Body of pancreas (tissue), 4 donors: ENCODE measurements at regions not wholly inside any gene's neighbourhood (a gene's known extent, or its start where the extent isn't known, plus 50 kb on each side); places are given as distances from the start of the nearest gene placed in this dataset.

ENCODE experiments used
- POLR2A ChIP-seq, 3 donors: fragments of 450-650 bp; IDR thresholded peaks; one replicate each; pipeline ENCODE4 v1.6.1; 2016; ENCODE audit warnings: antibody characterized with exemption in 3 of 3, mild to moderate bottlenecking in 2 of 3
- TF ChIP-seq, protein P1 (sequence below), 7 experiments: fragments of 450-650 bp in 4 of 7; fragments of 200-600 bp in 3 of 7; sonication (generic) in 3 of 7; IDR thresholded peaks; one replicate each; pipeline ENCODE4 v1.5.1; 2016 to 2019; ENCODE audit warnings: antibody characterized with exemption in 7 of 7

DNA sequence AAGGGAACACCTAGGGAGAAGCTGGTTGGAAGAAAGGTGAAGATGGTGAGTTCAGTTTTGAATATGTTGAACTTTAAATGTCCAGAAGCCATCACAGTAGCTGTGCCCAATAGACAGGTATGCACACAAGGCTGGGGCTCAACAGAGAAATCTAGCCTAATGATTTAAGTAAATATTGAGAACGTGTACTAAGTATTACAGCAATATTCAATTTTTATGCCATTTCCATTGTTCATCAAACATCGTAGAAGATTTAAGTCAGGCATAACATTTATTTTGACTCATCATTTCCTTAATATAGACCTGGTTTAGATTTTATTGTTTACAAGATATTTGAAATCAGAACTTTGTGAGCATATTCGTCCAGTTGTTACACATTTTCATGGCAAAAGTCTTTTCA lies 116.4 kb downstream of the HPGD start:
- TF ChIP-seq POLR2A (IDR thresholded peaks at IDR 0.05): no peak
- TF ChIP-seq, protein P1, sequence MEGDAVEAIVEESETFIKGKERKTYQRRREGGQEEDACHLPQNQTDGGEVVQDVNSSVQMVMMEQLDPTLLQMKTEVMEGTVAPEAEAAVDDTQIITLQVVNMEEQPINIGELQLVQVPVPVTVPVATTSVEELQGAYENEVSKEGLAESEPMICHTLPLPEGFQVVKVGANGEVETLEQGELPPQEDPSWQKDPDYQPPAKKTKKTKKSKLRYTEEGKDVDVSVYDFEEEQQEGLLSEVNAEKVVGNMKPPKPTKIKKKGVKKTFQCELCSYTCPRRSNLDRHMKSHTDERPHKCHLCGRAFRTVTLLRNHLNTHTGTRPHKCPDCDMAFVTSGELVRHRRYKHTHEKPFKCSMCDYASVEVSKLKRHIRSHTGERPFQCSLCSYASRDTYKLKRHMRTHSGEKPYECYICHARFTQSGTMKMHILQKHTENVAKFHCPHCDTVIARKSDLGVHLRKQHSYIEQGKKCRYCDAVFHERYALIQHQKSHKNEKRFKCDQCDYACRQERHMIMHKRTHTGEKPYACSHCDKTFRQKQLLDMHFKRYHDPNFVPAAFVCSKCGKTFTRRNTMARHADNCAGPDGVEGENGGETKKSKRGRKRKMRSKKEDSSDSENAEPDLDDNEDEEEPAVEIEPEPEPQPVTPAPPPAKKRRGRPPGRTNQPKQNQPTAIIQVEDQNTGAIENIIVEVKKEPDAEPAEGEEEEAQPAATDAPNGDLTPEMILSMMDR (IDR thresholded peaks at IDR 0.05): no peak
